ENCODE measurements at regions not wholly inside any gene's neighbourhood (a gene's known extent, or its start where the extent isn't known, plus 50 kb on each side); places are given as distances from the start of the nearest gene placed in this dataset.
"Not testable (repeated sequence)": the region's sequence is repeated elsewhere in the genome, so short reads cannot be mapped to it uniquely, and the experiment has no call there.

DNA sequence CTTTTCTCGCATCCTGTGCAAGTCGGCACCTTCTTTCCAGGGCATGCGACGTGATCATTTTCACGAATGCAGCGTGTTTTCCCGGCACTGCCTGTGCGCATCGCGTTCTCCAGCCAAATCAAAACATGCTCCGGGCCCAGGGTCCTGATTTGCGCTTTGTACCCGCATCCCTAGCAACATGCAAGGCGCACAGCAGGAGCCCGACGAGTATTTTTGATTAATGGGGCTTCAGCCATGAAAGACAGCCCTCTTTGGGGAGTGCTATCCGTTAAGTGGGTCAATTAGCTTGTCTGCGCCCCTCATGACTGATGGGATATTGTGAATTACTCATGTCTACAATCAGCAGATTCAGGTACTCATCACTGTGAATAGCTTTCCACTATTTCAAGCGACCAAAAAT lies 243.3 kb upstream of the RNF32 start:
- no peaks in the 10 kb centered on the region for H3K4me1 ChIP-seq (ENCODE audit: control insufficient read depth, insufficient read depth, low read length)
- no peaks in the 10 kb centered on the region for H3K9me3 ChIP-seq (ENCODE audit: control insufficient read depth, low read length)
- H3K9ac ChIP-seq (ENCODE audit: low read length): no peak overlapping the region
- H3K36me3 ChIP-seq (ENCODE audit: control insufficient read depth, insufficient read depth, low read length, severe bottlenecking): no peaks in the 10 kb centered on the region
- no peak for DNase-seq (ENCODE audit: low read depth)
- H3K4me3 ChIP-seq (ENCODE audit: low read length): no peak overlapping the region
- no peaks in the 10 kb centered on the region for H3K27me3 ChIP-seq (replicated peaks; ENCODE audit: control insufficient read depth, insufficient read depth, low read length)

DNA sequence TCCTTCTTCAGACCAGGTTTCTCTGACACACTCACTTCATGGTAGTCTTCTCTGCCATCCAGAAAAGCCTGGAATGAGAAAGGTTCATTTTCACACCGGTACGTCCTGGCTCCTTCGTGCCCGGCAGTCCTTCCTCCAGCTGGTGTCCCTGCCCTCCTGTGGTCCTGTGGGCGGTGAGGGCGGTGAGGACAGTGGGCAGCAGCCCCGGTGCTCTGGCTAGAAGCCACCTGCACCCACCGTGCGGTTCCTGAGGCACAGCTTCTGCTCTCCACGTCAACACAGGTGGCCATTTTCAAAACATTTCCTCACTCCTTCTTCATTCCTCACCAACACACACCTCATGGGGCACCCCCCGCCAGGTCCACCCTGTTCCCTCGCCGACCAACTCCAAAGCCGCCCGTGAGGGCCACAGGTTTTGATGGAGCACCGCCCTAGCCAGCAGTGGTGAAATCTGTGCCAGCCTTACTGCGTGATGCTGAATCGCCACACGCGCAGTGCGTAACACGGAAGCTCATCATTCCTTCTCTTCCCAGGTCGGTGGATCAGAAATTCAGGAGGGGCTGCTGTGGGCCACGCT lies 251.4 kb upstream of the RNF32 start:
- H3K9ac ChIP-seq (ENCODE audit: low read length): no peak overlapping the region
- H3K4me3 ChIP-seq (ENCODE audit: low read length): no peak overlapping the region
- no peaks in the 10 kb centered on the region for H3K36me3 ChIP-seq (ENCODE audit: control insufficient read depth, insufficient read depth, low read length, severe bottlenecking)
- no peaks in the 10 kb centered on the region for H3K27me3 ChIP-seq (replicated peaks; ENCODE audit: control insufficient read depth, insufficient read depth, low read length)
- no peak for DNase-seq (ENCODE audit: low read depth)
- H3K9me3 ChIP-seq (ENCODE audit: control insufficient read depth, low read length): no peaks in the 10 kb centered on the region
- H3K4me1 ChIP-seq (ENCODE audit: control insufficient read depth, insufficient read depth, low read length): no peaks in the 10 kb centered on the region

GRCh38 chr7:156386097-156386496 lies 254.5 kb upstream of the RNF32 start:
- Histone ChIP-seq H3K9ac (ENCODE audit: low read length) (no peak overlapping the region), H3K27me3 (replicated peaks; ENCODE audit: control insufficient read depth, insufficient read depth, low read length) (no peaks in the 10 kb centered on the region), H3K4me3 (ENCODE audit: low read length) (no peak overlapping the region), H3K9me3 (ENCODE audit: control insufficient read depth, low read length) (no peaks in the 10 kb centered on the region), H3K4me1 (ENCODE audit: control insufficient read depth, insufficient read depth, low read length) (no peaks in the 10 kb centered on the region), H3K36me3 (ENCODE audit: control insufficient read depth, insufficient read depth, low read length, severe bottlenecking) (no peaks in the 10 kb centered on the region)
- DNase-seq (ENCODE audit: low read depth): no peak

- Histone ChIP-seq H3K9me3 (ENCODE audit: control insufficient read depth, low read length) (no peaks in the 10 kb centered on the region), H3K4me3 (ENCODE audit: low read length) (no peak overlapping the region), H3K27me3 (replicated peaks; ENCODE audit: control insufficient read depth, insufficient read depth, low read length) (peaks cover 3% of the 10 kb centered on the region), H3K36me3 (ENCODE audit: control insufficient read depth, insufficient read depth, low read length, severe bottlenecking) (no peaks in the 10 kb centered on the region), H3K4me1 (ENCODE audit: control insufficient read depth, insufficient read depth, low read length) (no peaks in the 10 kb centered on the region), H3K9ac (ENCODE audit: low read length) (no peak overlapping the region)
- no peak for DNase-seq (ENCODE audit: low read depth)
These were observed 255.9 kb upstream of the RNF32 start for GRCh38 chr7:156384706-156385105.

GRCh38 chr7:156383526-156383925 lies 257.0 kb upstream of the RNF32 start:
- Histone ChIP-seq H3K9ac (ENCODE audit: low read length) (no peak overlapping the region), H3K4me3 (ENCODE audit: low read length) (no peak overlapping the region), H3K9me3 (ENCODE audit: control insufficient read depth, low read length) (no peaks in the 10 kb centered on the region), H3K27me3 (replicated peaks; ENCODE audit: control insufficient read depth, insufficient read depth, low read length) (peaks cover 3% of the 10 kb centered on the region), H3K36me3 (ENCODE audit: control insufficient read depth, insufficient read depth, low read length, severe bottlenecking) (no peaks in the 10 kb centered on the region), H3K4me1 (ENCODE audit: control insufficient read depth, insufficient read depth, low read length) (no peaks in the 10 kb centered on the region)
- DNase-seq (ENCODE audit: low read depth): no peak

DNA sequence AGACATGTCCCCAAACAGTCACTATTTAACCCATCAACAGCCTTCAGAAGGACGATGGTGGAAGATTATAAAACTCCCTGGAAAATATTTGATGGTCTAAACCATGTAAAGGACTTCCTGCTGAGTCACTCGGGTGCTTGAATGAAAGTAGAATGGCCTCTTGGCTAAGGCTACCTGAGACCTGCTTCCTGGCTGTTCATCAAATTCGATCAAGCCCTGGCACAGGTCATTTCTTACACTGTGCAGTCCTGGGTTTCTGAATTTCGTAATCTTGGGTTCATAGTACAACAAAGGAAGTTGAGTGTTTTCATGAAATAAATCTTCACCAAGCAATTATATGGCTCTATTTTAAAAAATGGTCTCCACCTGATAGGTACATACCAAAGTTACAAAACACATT lies 260.3 kb upstream of the RNF32 start:
- H3K4me1 ChIP-seq (ENCODE audit: control insufficient read depth, insufficient read depth, low read length): peaks cover 9% of the 10 kb centered on the region
- no peak for DNase-seq (ENCODE audit: low read depth)
- no peak overlapping the region for H3K9ac ChIP-seq (ENCODE audit: low read length)
- no peaks in the 10 kb centered on the region for H3K9me3 ChIP-seq (ENCODE audit: control insufficient read depth, low read length)
- H3K4me3 ChIP-seq (ENCODE audit: low read length): no peak overlapping the region
- peaks cover 3% of the 10 kb centered on the region for H3K27me3 ChIP-seq (replicated peaks; ENCODE audit: control insufficient read depth, insufficient read depth, low read length)
- no peaks in the 10 kb centered on the region for H3K36me3 ChIP-seq (ENCODE audit: control insufficient read depth, insufficient read depth, low read length, severe bottlenecking)

GRCh38 chr7:156379324-156380070 lies 261.1 kb upstream of the RNF32 start:
- no peak for DNase-seq (ENCODE audit: low read depth)
- H3K4me3 ChIP-seq (ENCODE audit: low read length): no peak overlapping the region
- H3K9me3 ChIP-seq (ENCODE audit: control insufficient read depth, low read length): no peaks in the 10 kb centered on the region
- H3K4me1 ChIP-seq (ENCODE audit: control insufficient read depth, insufficient read depth, low read length): peaks cover 9% of the 10 kb centered on the region
- H3K9ac ChIP-seq (ENCODE audit: low read length): no peak overlapping the region
- H3K36me3 ChIP-seq (ENCODE audit: control insufficient read depth, insufficient read depth, low read length, severe bottlenecking): no peaks in the 10 kb centered on the region
- H3K27me3 ChIP-seq (replicated peaks; ENCODE audit: control insufficient read depth, insufficient read depth, low read length): peaks cover 3% of the 10 kb centered on the region

GRCh38 chr7:156378806-156379205 lies 261.8 kb upstream of the RNF32 start:
- Histone ChIP-seq H3K9ac (ENCODE audit: low read length) (no peak overlapping the region), H3K27me3 (replicated peaks; ENCODE audit: control insufficient read depth, insufficient read depth, low read length) (peaks cover 3% of the 10 kb centered on the region), H3K4me3 (ENCODE audit: low read length) (no peak overlapping the region), H3K9me3 (ENCODE audit: control insufficient read depth, low read length) (no peaks in the 10 kb centered on the region), H3K4me1 (ENCODE audit: control insufficient read depth, insufficient read depth, low read length) (peaks cover 9% of the 10 kb centered on the region), H3K36me3 (ENCODE audit: control insufficient read depth, insufficient read depth, low read length, severe bottlenecking) (no peaks in the 10 kb centered on the region)
- DNase-seq (ENCODE audit: low read depth): no peak

DNA sequence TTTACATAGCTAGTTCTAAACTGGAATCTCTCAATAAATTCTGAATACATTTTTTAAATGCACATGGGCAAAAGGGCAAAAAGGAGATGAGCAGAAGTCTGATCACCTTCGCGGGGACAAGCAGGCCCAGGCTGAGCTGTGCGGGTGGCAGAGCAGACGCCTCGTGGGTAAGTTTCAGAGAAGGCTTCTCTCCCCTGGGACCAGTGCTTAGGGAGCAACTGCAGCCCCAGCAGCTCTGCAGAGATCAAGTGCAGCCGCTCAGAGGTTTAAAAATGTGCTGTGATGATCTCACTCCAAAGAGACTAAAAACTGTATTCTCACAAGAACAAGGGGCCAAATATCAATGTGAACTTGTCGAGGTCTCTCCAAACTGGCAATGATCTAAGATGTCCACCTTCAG lies 264.3 kb upstream of the RNF32 start:
- Histone ChIP-seq H3K36me3 (ENCODE audit: control insufficient read depth, insufficient read depth, low read length, severe bottlenecking) (no peaks in the 10 kb centered on the region), H3K4me1 (ENCODE audit: control insufficient read depth, insufficient read depth, low read length) (peaks cover 9% of the 10 kb centered on the region), H3K4me3 (ENCODE audit: low read length) (no peak overlapping the region), H3K9me3 (ENCODE audit: control insufficient read depth, low read length) (peaks cover 5% of the 10 kb centered on the region), H3K27me3 (replicated peaks; ENCODE audit: control insufficient read depth, insufficient read depth, low read length) (peaks cover 3% of the 10 kb centered on the region), H3K9ac (ENCODE audit: low read length) (no peak overlapping the region)
- no peak for DNase-seq (ENCODE audit: low read depth)

DNA sequence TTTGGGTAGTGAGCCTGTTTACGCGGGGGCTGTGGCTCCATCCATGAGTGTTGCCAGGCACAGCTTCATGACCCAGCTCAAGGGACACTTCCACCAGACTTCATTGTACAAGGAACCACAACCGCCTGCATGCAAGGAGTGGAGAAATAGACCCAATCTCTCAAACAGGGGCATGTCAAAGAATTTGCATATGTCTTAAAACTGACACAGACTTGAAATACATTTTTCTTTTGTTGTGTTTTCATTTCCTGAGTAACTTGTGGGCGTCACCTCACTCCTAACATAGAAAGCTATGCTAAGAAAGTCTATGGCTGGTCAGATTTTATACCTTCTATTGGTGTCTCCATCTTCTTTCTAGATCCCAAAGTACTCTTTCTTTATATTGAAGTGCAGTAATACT lies 266.2 kb upstream of the RNF32 start:
- Histone ChIP-seq H3K9me3 (ENCODE audit: control insufficient read depth, low read length) (peaks cover 5% of the 10 kb centered on the region), H3K27me3 (replicated peaks; ENCODE audit: control insufficient read depth, insufficient read depth, low read length) (no peaks in the 10 kb centered on the region), H3K4me1 (ENCODE audit: control insufficient read depth, insufficient read depth, low read length) (peaks cover 9% of the 10 kb centered on the region), H3K36me3 (ENCODE audit: control insufficient read depth, insufficient read depth, low read length, severe bottlenecking) (no peaks in the 10 kb centered on the region), H3K4me3 (ENCODE audit: low read length) (no peak overlapping the region), H3K9ac (ENCODE audit: low read length) (no peak overlapping the region)
- DNase-seq (ENCODE audit: low read depth): no peak

DNA sequence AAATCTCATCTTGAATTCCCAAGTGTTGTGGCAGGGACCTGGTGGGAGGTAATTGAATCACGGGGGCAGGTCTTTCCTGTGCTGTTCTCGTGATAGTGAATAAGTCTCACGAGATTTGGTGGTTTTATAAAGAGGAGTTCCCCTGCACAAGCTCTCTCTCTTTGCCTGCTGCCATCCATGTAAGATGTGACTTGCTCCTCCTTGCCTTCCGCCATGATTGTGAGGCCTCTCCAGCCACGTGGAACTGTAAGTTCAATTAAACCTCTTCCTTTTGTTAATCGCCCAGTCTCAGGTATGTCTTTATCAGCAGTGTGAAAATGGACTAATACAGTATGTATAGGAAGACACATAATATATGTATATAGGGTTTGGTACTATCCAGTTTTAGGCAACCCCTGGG lies 270.6 kb upstream of the RNF32 start:
- H3K27me3 ChIP-seq (replicated peaks; ENCODE audit: control insufficient read depth, insufficient read depth, low read length); H3K9ac ChIP-seq (ENCODE audit: low read length); H3K36me3 ChIP-seq (ENCODE audit: control insufficient read depth, insufficient read depth, low read length, severe bottlenecking); H3K4me3 ChIP-seq (ENCODE audit: low read length); H3K9me3 ChIP-seq (ENCODE audit: control insufficient read depth, low read length); DNase-seq (ENCODE audit: low read depth): not testable (repeated sequence)
- H3K4me1 ChIP-seq (ENCODE audit: control insufficient read depth, insufficient read depth, low read length): peaks cover 15% of the 10 kb centered on the region

Measured in adipocyte (in vitro differentiated cells).